Transverse colon (tissue), 4 donors: ENCODE measurements at regions not wholly inside any gene's neighbourhood (a gene's known extent, or its start where the extent isn't known, plus 50 kb on each side); places are given as distances from the start of the nearest gene placed in this dataset.

Source experiments
- DNase-seq: peaks from one replicate; pipeline ENCODE4 v3.0.0-alpha.2; 2019
- H3K27ac ChIP-seq, 4 donors: fragments of 200-600 bp; sonication (generic); 2 replicates each; pipeline ENCODE4 v1.5.1; 2016 to 2018; ENCODE audit warnings: inconsistent platforms in 4 of 4
- H3K27me3 ChIP-seq: fragments of 200-600 bp; sonication (generic); 2 replicates; pipeline ENCODE4 v1.5.1; 2017; ENCODE audit warnings: inconsistent platforms
- H3K36me3 ChIP-seq, 4 donors: fragments of 200-600 bp; sonication (generic); 2 replicates each; pipeline ENCODE4 v1.5.1; 2017 to 2019; ENCODE audit warnings: inconsistent platforms in 4 of 4
- H3K4me1 ChIP-seq, 4 donors: fragments of 200-600 bp; sonication (generic); 2 replicates each; pipeline ENCODE4 v1.5.1; 2017 to 2020; ENCODE audit warnings: inconsistent platforms in 4 of 4
- H3K4me3 ChIP-seq, 4 donors: fragments of 200-600 bp; sonication (generic); 1 replicate in 1 of 4; 2 replicates in 3 of 4; pipeline versions ENCODE4 v1.5.1 to v1.6.1; 2017 to 2019; ENCODE audit warnings: inconsistent platforms in 4 of 4
- H3K9me3 ChIP-seq, 2 donors: fragments of 200-600 bp; sonication (generic); 2 replicates each; pipeline ENCODE4 v1.5.1; 2017 to 2019; ENCODE audit warnings: inconsistent platforms in 2 of 2
- EP300 ChIP-seq: sonication (generic); formaldehyde crosslinking; IDR thresholded peaks from one replicate; pipeline ENCODE4 v1.6.1; 2017; ENCODE audit warnings: antibody characterized with exemption, low read depth
- POLR2A ChIP-seq: fragments of 450-650 bp; IDR thresholded peaks from one replicate; pipeline ENCODE4 v1.6.1; 2016; ENCODE audit warnings: antibody characterized with exemption, mild to moderate bottlenecking, moderate library complexity
- POLR2AphosphoS5 ChIP-seq, 3 donors: sonication (generic); formaldehyde crosslinking; IDR thresholded peaks; one replicate each; pipeline ENCODE4 v1.6.1; 2016; ENCODE audit warnings: antibody characterized with exemption in 3 of 3
- WGBS, 2 donors: methylation state at CpG; one replicate each; pipeline ENCODE4 v1.1.5; 2018; ENCODE audit warnings: low coverage in 1 of 2; 5-methylcytosine and 5-hydroxymethylcytosine counted together
- in situ Hi-C, 4 donors: fragments of 200-750 bp; cut with MboI; loops; one replicate each; pipeline versions ENCODE4 v1.15.0 to v1.15.1; 2017; ENCODE audit warnings: low sequenced_read_pairs in 3 of 4, low pct_ligation_motif_present in 1 of 4, low pct_unique_long_range_greater_than_20kb in 1 of 4
- intact Hi-C: fragments of 100-400 bp; cut with DNase I; formaldehyde crosslinking; loops from one replicate; pipeline ENCODE4 v1.15.1; 2023; ENCODE audit warnings: low total_unique reads
- TF ChIP-seq, protein P1 (sequence below), 5 experiments: fragments of 200-600 bp in 3 of 5; fragments of 450-650 bp in 2 of 5; sonication (generic) in 3 of 5; IDR thresholded peaks; 1 replicate in 2 of 5; 2 replicates in 3 of 5; pipeline ENCODE4 v1.5.1; 2016 to 2017; ENCODE audit warnings: antibody characterized with exemption in 5 of 5, inconsistent platforms in 3 of 5, mild to moderate bottlenecking in 2 of 5, moderate library complexity in 1 of 5

DNA sequence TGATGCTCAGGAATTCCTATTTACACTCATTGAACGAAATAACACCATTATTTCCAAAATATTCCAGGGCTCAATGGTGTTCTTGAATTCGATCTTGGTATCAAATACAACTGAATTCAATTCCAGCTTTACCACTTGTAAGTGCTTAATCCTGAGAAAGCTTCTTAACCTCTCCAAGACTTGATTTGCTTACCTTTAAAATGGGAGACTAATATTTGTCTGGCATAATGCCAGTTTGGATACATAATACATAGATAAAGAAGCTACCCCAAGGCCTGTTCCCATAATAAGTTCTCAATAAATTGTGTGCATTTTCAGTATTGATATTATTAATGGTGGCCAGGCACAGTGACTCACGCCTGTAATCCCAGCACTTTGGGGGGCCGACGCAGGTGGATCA lies 368.9 kb upstream of the MAF start:
- Histone ChIP-seq H3K27me3 (no peaks in the 10 kb centered on the region), H3K4me1 (no peaks in the 10 kb centered on the region), H3K9me3 (no peaks in the 10 kb centered on the region), H3K27ac (no peak overlapping the region), H3K36me3 (no peaks in the 10 kb centered on the region), H3K4me3 (no peak overlapping the region)
- TF ChIP-seq POLR2AphosphoS5 (IDR thresholded peaks at IDR 0.05) (no peak), POLR2A (no peak), EP300 (no peak)
- TF ChIP-seq, protein P1, sequence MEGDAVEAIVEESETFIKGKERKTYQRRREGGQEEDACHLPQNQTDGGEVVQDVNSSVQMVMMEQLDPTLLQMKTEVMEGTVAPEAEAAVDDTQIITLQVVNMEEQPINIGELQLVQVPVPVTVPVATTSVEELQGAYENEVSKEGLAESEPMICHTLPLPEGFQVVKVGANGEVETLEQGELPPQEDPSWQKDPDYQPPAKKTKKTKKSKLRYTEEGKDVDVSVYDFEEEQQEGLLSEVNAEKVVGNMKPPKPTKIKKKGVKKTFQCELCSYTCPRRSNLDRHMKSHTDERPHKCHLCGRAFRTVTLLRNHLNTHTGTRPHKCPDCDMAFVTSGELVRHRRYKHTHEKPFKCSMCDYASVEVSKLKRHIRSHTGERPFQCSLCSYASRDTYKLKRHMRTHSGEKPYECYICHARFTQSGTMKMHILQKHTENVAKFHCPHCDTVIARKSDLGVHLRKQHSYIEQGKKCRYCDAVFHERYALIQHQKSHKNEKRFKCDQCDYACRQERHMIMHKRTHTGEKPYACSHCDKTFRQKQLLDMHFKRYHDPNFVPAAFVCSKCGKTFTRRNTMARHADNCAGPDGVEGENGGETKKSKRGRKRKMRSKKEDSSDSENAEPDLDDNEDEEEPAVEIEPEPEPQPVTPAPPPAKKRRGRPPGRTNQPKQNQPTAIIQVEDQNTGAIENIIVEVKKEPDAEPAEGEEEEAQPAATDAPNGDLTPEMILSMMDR (IDR thresholded peaks at IDR 0.05): no peak
- in situ Hi-C loops: no loop called here
- no peak for DNase-seq
- intact Hi-C loops: no loop called here
- WGBS, 2 donors: 83% methylated on average over 5 of the region's 5 CpGs; no CpG with 5 or more reads in 1 of the 2 donors

DNA sequence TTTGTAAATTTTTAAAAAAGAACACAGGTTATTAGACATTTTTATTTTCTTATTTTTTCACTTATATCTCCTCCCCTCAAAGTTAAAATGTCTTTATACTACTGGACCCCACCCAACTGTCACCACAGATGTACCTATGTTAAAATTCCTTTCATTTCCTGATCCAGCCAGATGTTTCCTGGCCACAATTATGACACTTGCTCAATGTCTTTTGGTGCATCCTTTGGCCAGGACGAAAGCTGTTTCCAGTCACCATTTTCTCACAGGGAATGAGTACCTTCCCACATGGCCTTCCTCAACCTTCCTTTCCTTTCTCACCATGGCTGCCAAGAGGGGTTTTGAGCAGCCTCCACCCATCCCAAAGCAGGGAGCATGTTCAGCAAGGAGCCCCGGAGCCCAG lies 365.7 kb upstream of the MAF start:
- in situ Hi-C loops: no loop called here
- 81 to 83% methylated on average over 2 of the region's 2 CpGs for WGBS, 2 donors

DNA sequence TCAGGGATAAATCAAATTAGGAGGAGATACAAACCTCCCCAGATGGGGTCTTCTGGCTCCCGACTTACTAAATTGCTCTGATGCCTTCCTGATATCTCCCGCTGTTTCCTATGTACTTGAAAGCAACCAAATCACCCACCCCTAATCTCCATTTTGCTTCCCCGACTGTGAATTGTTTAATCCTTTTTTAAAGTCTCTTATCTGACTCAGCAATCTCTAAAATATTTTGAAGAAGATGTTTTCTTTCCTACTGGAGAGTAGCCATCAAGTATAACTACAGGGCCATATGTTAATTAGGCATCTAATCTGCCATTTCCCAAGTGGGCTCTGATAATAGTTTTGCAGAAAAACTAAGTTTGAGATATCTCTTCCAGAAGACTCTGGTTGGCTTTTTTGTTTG lies 365.2 kb upstream of the MAF start:
- Histone ChIP-seq H3K4me1 (no peaks in the 10 kb centered on the region), H3K36me3 (no peaks in the 10 kb centered on the region), H3K4me3 (no peak overlapping the region), H3K27me3 (no peaks in the 10 kb centered on the region), H3K9me3 (no peaks in the 10 kb centered on the region), H3K27ac (no peak overlapping the region)
- in situ Hi-C loops (no loop called here), intact Hi-C loops (no loop called here)
- whole genome bisulfite sequencing, 2 donors: 69 to 94% methylated on average over 2 to 3 of the region's 3 CpGs
- no peak for TF ChIP-seq EP300
- no peak for TF ChIP-seq POLR2AphosphoS5 (IDR thresholded peaks at IDR 0.05)
- TF ChIP-seq, protein P1 (IDR thresholded peaks at IDR 0.05): no peak
- TF ChIP-seq POLR2A: no peak
- no peak for DNase-seq

More for the DNA sequence above, 365.7 kb upstream of the MAF start:
- H3K36me3 ChIP-seq: no peaks in the 10 kb centered on the region
- H3K9me3 ChIP-seq: no peaks in the 10 kb centered on the region
- TF ChIP-seq POLR2AphosphoS5 (IDR thresholded peaks at IDR 0.05) (no peak), POLR2A (no peak), EP300 (no peak)
- TF ChIP-seq, protein P1 (IDR thresholded peaks at IDR 0.05): no peak
- no peak for DNase-seq
- intact Hi-C loops: no loop called here
- no peaks in the 10 kb centered on the region for H3K27me3 ChIP-seq
- no peak overlapping the region for H3K27ac ChIP-seq
- H3K4me3 ChIP-seq: no peak overlapping the region
- no peaks in the 10 kb centered on the region for H3K4me1 ChIP-seq

DNA sequence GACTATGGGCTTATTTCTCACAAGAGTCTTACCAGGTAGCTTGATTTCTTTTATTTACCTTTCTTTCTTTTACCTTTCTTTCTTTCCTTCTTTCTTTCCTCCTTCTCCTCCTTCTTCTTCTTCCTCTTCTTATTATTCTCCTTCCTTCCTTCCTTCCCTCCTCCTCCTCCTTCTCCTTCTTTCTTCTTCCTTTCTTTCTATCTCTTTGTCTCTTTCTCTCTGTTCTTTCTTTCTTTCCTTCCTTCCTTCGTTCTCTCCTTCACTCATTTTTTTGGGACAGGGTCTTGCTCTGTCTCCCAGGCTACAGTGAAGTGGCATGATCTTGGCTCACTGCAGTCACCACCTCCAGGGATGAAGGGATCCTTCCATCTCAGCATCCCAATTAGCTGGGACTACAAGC lies 363.6 kb upstream of the MAF start:
- no peak for DNase-seq
- no peaks in the 10 kb centered on the region for H3K9me3 ChIP-seq
- intact Hi-C loops: no loop called here
- WGBS, 2 donors: 36% methylated on average over 1 of the region's 1 CpG; no CpG with 5 or more reads in 1 of the 2 donors
- no peaks in the 10 kb centered on the region for H3K36me3 ChIP-seq
- no peak for TF ChIP-seq EP300
- TF ChIP-seq POLR2AphosphoS5 (IDR thresholded peaks at IDR 0.05): no peak
- TF ChIP-seq, protein P1 (IDR thresholded peaks at IDR 0.05): no peak
- no peak for TF ChIP-seq POLR2A
- no peaks in the 10 kb centered on the region for H3K27me3 ChIP-seq
- no peak overlapping the region for H3K27ac ChIP-seq
- no peaks in the 10 kb centered on the region for H3K4me1 ChIP-seq
- in situ Hi-C loops: no loop called here
- no peak overlapping the region for H3K4me3 ChIP-seq
